ENCODE measurements at regions not wholly inside any gene's neighbourhood (a gene's known extent, or its start where the extent isn't known, plus 50 kb on each side); places are given as distances from the start of the nearest gene placed in this dataset.

- TF ChIP-seq HNF4A (conservative IDR thresholded peaks at IDR 0.05) (no peak), RXRA (IDR thresholded peaks at IDR 0.05) (no peak)
- TF ChIP-seq, protein P1, sequence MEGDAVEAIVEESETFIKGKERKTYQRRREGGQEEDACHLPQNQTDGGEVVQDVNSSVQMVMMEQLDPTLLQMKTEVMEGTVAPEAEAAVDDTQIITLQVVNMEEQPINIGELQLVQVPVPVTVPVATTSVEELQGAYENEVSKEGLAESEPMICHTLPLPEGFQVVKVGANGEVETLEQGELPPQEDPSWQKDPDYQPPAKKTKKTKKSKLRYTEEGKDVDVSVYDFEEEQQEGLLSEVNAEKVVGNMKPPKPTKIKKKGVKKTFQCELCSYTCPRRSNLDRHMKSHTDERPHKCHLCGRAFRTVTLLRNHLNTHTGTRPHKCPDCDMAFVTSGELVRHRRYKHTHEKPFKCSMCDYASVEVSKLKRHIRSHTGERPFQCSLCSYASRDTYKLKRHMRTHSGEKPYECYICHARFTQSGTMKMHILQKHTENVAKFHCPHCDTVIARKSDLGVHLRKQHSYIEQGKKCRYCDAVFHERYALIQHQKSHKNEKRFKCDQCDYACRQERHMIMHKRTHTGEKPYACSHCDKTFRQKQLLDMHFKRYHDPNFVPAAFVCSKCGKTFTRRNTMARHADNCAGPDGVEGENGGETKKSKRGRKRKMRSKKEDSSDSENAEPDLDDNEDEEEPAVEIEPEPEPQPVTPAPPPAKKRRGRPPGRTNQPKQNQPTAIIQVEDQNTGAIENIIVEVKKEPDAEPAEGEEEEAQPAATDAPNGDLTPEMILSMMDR (IDR thresholded peaks at IDR 0.05; ENCODE audit: low read depth, low read length, missing input control): no peak
- TF ChIP-seq, protein P2, sequence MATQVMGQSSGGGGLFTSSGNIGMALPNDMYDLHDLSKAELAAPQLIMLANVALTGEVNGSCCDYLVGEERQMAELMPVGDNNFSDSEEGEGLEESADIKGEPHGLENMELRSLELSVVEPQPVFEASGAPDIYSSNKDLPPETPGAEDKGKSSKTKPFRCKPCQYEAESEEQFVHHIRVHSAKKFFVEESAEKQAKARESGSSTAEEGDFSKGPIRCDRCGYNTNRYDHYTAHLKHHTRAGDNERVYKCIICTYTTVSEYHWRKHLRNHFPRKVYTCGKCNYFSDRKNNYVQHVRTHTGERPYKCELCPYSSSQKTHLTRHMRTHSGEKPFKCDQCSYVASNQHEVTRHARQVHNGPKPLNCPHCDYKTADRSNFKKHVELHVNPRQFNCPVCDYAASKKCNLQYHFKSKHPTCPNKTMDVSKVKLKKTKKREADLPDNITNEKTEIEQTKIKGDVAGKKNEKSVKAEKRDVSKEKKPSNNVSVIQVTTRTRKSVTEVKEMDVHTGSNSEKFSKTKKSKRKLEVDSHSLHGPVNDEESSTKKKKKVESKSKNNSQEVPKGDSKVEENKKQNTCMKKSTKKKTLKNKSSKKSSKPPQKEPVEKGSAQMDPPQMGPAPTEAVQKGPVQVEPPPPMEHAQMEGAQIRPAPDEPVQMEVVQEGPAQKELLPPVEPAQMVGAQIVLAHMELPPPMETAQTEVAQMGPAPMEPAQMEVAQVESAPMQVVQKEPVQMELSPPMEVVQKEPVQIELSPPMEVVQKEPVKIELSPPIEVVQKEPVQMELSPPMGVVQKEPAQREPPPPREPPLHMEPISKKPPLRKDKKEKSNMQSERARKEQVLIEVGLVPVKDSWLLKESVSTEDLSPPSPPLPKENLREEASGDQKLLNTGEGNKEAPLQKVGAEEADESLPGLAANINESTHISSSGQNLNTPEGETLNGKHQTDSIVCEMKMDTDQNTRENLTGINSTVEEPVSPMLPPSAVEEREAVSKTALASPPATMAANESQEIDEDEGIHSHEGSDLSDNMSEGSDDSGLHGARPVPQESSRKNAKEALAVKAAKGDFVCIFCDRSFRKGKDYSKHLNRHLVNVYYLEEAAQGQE (IDR thresholded peaks at IDR 0.05): no peak
- H3K36me3 ChIP-seq (ENCODE audit: control insufficient read depth in 4 of 4, insufficient read depth in 3 of 4, low read depth in 1 of 4, low read length in 3 of 4): no peaks in the 10 kb centered on the region
- no peaks in the 10 kb centered on the region for H3K9me3 ChIP-seq (ENCODE audit: control insufficient read depth in 4 of 4, low read length in 3 of 4)
- H3K27ac ChIP-seq (ENCODE audit: low read depth in 1 of 2, low read length in 2 of 2): peak overlapping the region; percentile 92 to 96
- H3K4me1 ChIP-seq (ENCODE audit: control insufficient read depth in 4 of 4, insufficient read depth in 4 of 4, low read length in 3 of 4): peaks cover 6 to 29% (median 11%) of the 10 kb centered on the region in 4 donors
- no peaks in the 10 kb centered on the region for H3K27me3 ChIP-seq (ENCODE audit: control insufficient read depth in 4 of 4, insufficient read depth in 4 of 4, low read length in 3 of 4)
- DNase-seq (ENCODE audit: low spot score): no peak
- no peak overlapping the region for H3K4me3 ChIP-seq (ENCODE audit: low read depth in 1 of 3, low read length in 3 of 3)
- H3K9ac ChIP-seq (ENCODE audit: low read depth in 1 of 2, low read length in 2 of 2): no peak overlapping the region
- WGBS: 86% methylated on average over 9 of the region's 9 CpGs
Measured at GRCh38 chr14:49988080-49988990, 95.5 kb downstream of the ARF6 start.

DNA sequence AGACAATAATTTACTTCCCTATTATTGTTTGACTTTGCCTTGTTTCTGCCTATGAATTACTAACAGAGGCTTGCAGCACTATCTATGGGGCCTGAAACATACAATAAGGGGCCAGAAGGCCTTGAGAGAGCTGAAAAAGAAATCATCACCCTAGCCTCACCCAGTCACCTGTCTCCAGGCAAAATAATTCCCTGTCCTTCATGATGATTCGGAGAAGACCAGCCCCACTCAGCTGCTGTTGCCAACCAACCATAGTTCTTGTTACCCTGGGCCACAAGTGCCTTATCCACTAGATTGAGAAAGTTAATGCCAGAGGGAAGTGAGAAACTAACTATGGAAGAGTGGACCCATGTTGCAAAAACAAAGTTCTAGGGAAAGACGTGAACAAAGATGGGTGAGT is 97.1 kb downstream of the ARF6 start:
- no peak overlapping the region for H3K27ac ChIP-seq (ENCODE audit: low read depth in 1 of 2, low read length in 2 of 2)
- H3K27me3 ChIP-seq (ENCODE audit: control insufficient read depth in 4 of 4, insufficient read depth in 4 of 4, low read length in 3 of 4): no peaks in the 10 kb centered on the region
- DNase-seq (ENCODE audit: low spot score): no peak
- TF ChIP-seq, protein P3, sequence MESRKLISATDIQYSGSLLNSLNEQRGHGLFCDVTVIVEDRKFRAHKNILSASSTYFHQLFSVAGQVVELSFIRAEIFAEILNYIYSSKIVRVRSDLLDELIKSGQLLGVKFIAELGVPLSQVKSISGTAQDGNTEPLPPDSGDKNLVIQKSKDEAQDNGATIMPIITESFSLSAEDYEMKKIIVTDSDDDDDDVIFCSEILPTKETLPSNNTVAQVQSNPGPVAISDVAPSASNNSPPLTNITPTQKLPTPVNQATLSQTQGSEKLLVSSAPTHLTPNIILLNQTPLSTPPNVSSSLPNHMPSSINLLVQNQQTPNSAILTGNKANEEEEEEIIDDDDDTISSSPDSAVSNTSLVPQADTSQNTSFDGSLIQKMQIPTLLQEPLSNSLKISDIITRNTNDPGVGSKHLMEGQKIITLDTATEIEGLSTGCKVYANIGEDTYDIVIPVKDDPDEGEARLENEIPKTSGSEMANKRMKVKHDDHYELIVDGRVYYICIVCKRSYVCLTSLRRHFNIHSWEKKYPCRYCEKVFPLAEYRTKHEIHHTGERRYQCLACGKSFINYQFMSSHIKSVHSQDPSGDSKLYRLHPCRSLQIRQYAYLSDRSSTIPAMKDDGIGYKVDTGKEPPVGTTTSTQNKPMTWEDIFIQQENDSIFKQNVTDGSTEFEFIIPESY (IDR thresholded peaks at IDR 0.05): no peak
- TF ChIP-seq EGR1 (IDR thresholded peaks at IDR 0.05; ENCODE audit: low read depth in 2 of 2) (no peak), JUND (IDR thresholded peaks at IDR 0.05) (no peak), SP1 (IDR thresholded peaks at IDR 0.05) (no peak), GABPA (IDR thresholded peaks at IDR 0.05 in 1 of 2, conservative IDR thresholded peaks at IDR 0.05 in 1 of 2) (no peak), FOXA1 (IDR thresholded peaks at IDR 0.05) (no peak), FOXA2 (IDR thresholded peaks at IDR 0.05) (no peak), TAF1 (conservative IDR thresholded peaks at IDR 0.05) (no peak), YY1 (IDR thresholded peaks at IDR 0.05) (no peak), MAX (IDR thresholded peaks at IDR 0.05) (no peak), HNF4G (IDR thresholded peaks at IDR 0.05) (no peak), HNF4A (conservative IDR thresholded peaks at IDR 0.05) (no peak), NR2F2 (IDR thresholded peaks at IDR 0.05) (no peak), RXRA (IDR thresholded peaks at IDR 0.05) (no peak), RAD21 (IDR thresholded peaks at IDR 0.05) (no peak)
- TF ChIP-seq, protein P1 (IDR thresholded peaks at IDR 0.05; ENCODE audit: low read depth, low read length, missing input control): no peak
- TF ChIP-seq, protein P2 (IDR thresholded peaks at IDR 0.05): no peak
- no peaks in the 10 kb centered on the region for H3K36me3 ChIP-seq (ENCODE audit: control insufficient read depth in 4 of 4, insufficient read depth in 3 of 4, low read depth in 1 of 4, low read length in 3 of 4)
- WGBS: 91% methylated on average over 2 of the region's 2 CpGs
- H3K4me3 ChIP-seq (ENCODE audit: low read depth in 1 of 3, low read length in 3 of 3): no peak overlapping the region
- no peak overlapping the region for H3K9ac ChIP-seq (ENCODE audit: low read depth in 1 of 2, low read length in 2 of 2)
- peaks cover 7 to 33% (median 14%) of the 10 kb centered on the region in 4 donors for H3K4me1 ChIP-seq (ENCODE audit: control insufficient read depth in 4 of 4, insufficient read depth in 4 of 4, low read length in 3 of 4)
- H3K9me3 ChIP-seq (ENCODE audit: control insufficient read depth in 4 of 4, low read length in 3 of 4): no peaks in the 10 kb centered on the region
